ENCODE measurements at regions not wholly inside any gene's neighbourhood (a gene's known extent, or its start where the extent isn't known, plus 50 kb on each side); places are given as distances from the start of the nearest gene placed in this dataset.

DNA sequence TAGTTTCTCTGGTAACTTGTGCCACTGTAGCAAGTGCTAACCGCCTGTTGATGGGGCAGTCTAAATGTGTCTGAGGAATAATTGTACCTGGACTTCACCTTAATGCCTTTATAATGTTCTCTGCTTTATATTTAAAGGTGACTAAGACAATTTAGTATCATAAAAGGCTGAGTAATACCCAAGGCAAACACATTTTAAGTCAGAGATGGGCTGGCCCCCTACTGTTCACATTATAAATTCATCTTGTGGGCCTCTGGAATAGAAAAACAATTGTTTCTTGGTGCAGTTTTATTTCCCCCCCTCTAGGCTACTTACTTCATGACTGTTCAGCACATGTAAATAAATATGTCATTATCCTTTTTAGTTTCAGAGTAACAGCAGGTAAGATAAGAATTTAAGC, 559.3 kb upstream of the PIK3C3 start:
- H3K9ac ChIP-seq (ENCODE audit: low read depth in 1 of 2, low read length in 2 of 2) = no peak overlapping the region
- no peak for TF ChIP-seq RAD21 (IDR thresholded peaks at IDR 0.05)
- TF ChIP-seq, protein P1, sequence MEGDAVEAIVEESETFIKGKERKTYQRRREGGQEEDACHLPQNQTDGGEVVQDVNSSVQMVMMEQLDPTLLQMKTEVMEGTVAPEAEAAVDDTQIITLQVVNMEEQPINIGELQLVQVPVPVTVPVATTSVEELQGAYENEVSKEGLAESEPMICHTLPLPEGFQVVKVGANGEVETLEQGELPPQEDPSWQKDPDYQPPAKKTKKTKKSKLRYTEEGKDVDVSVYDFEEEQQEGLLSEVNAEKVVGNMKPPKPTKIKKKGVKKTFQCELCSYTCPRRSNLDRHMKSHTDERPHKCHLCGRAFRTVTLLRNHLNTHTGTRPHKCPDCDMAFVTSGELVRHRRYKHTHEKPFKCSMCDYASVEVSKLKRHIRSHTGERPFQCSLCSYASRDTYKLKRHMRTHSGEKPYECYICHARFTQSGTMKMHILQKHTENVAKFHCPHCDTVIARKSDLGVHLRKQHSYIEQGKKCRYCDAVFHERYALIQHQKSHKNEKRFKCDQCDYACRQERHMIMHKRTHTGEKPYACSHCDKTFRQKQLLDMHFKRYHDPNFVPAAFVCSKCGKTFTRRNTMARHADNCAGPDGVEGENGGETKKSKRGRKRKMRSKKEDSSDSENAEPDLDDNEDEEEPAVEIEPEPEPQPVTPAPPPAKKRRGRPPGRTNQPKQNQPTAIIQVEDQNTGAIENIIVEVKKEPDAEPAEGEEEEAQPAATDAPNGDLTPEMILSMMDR (IDR thresholded peaks at IDR 0.05; ENCODE audit: low read depth, low read length, missing input control) = no peak
- TF ChIP-seq RXRA (IDR thresholded peaks at IDR 0.05) = no peak
- TF ChIP-seq, protein P2, sequence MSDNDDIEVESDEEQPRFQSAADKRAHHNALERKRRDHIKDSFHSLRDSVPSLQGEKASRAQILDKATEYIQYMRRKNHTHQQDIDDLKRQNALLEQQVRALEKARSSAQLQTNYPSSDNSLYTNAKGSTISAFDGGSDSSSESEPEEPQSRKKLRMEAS (IDR thresholded peaks at IDR 0.05) = no peak
- TF ChIP-seq, protein P3, sequence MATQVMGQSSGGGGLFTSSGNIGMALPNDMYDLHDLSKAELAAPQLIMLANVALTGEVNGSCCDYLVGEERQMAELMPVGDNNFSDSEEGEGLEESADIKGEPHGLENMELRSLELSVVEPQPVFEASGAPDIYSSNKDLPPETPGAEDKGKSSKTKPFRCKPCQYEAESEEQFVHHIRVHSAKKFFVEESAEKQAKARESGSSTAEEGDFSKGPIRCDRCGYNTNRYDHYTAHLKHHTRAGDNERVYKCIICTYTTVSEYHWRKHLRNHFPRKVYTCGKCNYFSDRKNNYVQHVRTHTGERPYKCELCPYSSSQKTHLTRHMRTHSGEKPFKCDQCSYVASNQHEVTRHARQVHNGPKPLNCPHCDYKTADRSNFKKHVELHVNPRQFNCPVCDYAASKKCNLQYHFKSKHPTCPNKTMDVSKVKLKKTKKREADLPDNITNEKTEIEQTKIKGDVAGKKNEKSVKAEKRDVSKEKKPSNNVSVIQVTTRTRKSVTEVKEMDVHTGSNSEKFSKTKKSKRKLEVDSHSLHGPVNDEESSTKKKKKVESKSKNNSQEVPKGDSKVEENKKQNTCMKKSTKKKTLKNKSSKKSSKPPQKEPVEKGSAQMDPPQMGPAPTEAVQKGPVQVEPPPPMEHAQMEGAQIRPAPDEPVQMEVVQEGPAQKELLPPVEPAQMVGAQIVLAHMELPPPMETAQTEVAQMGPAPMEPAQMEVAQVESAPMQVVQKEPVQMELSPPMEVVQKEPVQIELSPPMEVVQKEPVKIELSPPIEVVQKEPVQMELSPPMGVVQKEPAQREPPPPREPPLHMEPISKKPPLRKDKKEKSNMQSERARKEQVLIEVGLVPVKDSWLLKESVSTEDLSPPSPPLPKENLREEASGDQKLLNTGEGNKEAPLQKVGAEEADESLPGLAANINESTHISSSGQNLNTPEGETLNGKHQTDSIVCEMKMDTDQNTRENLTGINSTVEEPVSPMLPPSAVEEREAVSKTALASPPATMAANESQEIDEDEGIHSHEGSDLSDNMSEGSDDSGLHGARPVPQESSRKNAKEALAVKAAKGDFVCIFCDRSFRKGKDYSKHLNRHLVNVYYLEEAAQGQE (IDR thresholded peaks at IDR 0.05) = no peak
- no peak for TF ChIP-seq YY1 (IDR thresholded peaks at IDR 0.05)
- TF ChIP-seq, protein P4, sequence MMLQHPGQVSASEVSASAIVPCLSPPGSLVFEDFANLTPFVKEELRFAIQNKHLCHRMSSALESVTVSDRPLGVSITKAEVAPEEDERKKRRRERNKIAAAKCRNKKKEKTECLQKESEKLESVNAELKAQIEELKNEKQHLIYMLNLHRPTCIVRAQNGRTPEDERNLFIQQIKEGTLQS (IDR thresholded peaks at IDR 0.05) = no peak
- no peak for TF ChIP-seq HNF4G (IDR thresholded peaks at IDR 0.05)
- no peak for TF ChIP-seq FOXA2 (IDR thresholded peaks at IDR 0.05)
- TF ChIP-seq, protein P5, sequence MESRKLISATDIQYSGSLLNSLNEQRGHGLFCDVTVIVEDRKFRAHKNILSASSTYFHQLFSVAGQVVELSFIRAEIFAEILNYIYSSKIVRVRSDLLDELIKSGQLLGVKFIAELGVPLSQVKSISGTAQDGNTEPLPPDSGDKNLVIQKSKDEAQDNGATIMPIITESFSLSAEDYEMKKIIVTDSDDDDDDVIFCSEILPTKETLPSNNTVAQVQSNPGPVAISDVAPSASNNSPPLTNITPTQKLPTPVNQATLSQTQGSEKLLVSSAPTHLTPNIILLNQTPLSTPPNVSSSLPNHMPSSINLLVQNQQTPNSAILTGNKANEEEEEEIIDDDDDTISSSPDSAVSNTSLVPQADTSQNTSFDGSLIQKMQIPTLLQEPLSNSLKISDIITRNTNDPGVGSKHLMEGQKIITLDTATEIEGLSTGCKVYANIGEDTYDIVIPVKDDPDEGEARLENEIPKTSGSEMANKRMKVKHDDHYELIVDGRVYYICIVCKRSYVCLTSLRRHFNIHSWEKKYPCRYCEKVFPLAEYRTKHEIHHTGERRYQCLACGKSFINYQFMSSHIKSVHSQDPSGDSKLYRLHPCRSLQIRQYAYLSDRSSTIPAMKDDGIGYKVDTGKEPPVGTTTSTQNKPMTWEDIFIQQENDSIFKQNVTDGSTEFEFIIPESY (IDR thresholded peaks at IDR 0.05) = no peak
- no peak for TF ChIP-seq FOXA1 (IDR thresholded peaks at IDR 0.05)
- no peak for TF ChIP-seq SP1 (IDR thresholded peaks at IDR 0.05)
- TF ChIP-seq EGR1 (IDR thresholded peaks at IDR 0.05; ENCODE audit: low read depth in 2 of 2) = no peak
- no peak for TF ChIP-seq GABPA (IDR thresholded peaks at IDR 0.05 in 1 of 2, conservative IDR thresholded peaks at IDR 0.05 in 1 of 2)
- H3K9me3 ChIP-seq (ENCODE audit: control insufficient read depth in 4 of 4, low read length in 3 of 4) = no peaks in the 10 kb centered on the region
- H3K36me3 ChIP-seq (ENCODE audit: control insufficient read depth in 4 of 4, insufficient read depth in 3 of 4, low read depth in 1 of 4, low read length in 3 of 4) = no peaks in the 10 kb centered on the region
- WGBS = 90% methylated on average over 1 of the region's 1 CpG
- no peaks in the 10 kb centered on the region for H3K27me3 ChIP-seq (ENCODE audit: control insufficient read depth in 4 of 4, insufficient read depth in 4 of 4, low read length in 3 of 4)
- no peak for DNase-seq (ENCODE audit: low spot score)
- H3K4me3 ChIP-seq (ENCODE audit: low read depth in 1 of 3, low read length in 3 of 3) = no peak overlapping the region
- H3K27ac ChIP-seq (ENCODE audit: low read depth in 1 of 2, low read length in 2 of 2) = no peak overlapping the region
- H3K4me1 ChIP-seq (ENCODE audit: control insufficient read depth in 4 of 4, insufficient read depth in 4 of 4, low read length in 3 of 4) = peaks cover 0 to 7% (median 0%) of the 10 kb centered on the region in 4 donors

Data from liver (tissue), 8 donors.